Muscle layer of duodenum (tissue), 2 donors: ENCODE measurements at regions not wholly inside any gene's neighbourhood (a gene's known extent, or its start where the extent isn't known, plus 50 kb on each side); places are given as distances from the start of the nearest gene placed in this dataset.

Experiments used
- H3K27ac ChIP-seq: one replicate; pipeline ENCODE4 v1.7.0; 2013; ENCODE audit warnings: mild to moderate bottlenecking, low read length
- H3K27me3 ChIP-seq: one replicate; pipeline ENCODE4 v1.7.0; 2013; ENCODE audit warnings: low read depth, mild to moderate bottlenecking, control low read depth, low read length
- H3K36me3 ChIP-seq, 2 donors: one replicate each; pipeline ENCODE4 v1.7.0; 2013; ENCODE audit warnings: low read length in 2 of 2, control low read depth in 1 of 2, mild to moderate bottlenecking in 1 of 2; ENCODE audit not compliant: insufficient read depth in 2 of 2, control insufficient read depth in 1 of 2
- H3K4me1 ChIP-seq, 2 donors: one replicate each; pipeline ENCODE4 v1.7.0; 2013; ENCODE audit warnings: low read length in 2 of 2, mild to moderate bottlenecking in 2 of 2, control low read depth in 1 of 2, moderate library complexity in 1 of 2; ENCODE audit not compliant: insufficient read depth in 2 of 2, control insufficient read depth in 1 of 2
- H3K4me3 ChIP-seq, 2 donors: one replicate each; pipeline ENCODE4 v1.7.0; 2013; ENCODE audit warnings: low read length in 2 of 2, low read depth in 1 of 2, mild to moderate bottlenecking in 1 of 2
- H3K9me3 ChIP-seq, 2 donors: one replicate each; pipeline ENCODE4 v1.7.0; 2013; ENCODE audit warnings: low read length in 2 of 2, control low read depth in 1 of 2, mild to moderate bottlenecking in 1 of 2; ENCODE audit not compliant: control insufficient read depth in 1 of 2
- donor health status: healthy.

DNA sequence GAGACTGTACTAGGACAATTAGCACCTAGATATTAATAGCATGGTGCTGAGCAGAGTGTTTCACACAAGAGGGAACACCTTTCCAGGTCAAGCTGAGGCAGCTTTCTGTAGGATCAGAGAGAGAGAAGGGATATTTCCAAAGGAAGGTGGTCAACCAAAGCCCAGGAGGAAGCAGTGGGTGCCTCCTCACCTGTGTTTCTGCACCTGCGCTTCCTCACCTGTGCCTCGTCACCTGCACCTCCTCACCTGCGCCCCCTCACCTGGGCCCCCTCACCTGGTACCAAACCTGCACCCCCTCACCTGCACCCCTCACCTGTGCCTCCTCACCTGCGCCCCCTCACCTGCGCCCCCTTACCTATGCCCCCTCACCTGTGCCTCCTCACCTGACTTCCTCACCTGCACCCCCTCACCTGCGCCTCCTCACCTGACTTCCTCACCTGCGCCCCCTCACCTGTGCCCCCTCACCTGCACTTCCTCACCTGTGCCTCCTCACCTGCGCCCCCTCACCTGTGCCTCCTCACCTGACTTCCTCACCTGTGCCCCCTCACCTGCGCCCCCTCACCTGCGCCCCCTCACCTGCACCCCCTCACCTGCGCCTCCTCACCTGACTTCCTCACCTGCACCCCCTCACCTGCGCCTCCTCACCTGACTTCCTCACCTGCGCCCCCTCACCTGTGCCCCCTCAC, 67.9 kb downstream of the TTLL2 start:
- H3K4me3 ChIP-seq = no peak overlapping the region

DNA sequence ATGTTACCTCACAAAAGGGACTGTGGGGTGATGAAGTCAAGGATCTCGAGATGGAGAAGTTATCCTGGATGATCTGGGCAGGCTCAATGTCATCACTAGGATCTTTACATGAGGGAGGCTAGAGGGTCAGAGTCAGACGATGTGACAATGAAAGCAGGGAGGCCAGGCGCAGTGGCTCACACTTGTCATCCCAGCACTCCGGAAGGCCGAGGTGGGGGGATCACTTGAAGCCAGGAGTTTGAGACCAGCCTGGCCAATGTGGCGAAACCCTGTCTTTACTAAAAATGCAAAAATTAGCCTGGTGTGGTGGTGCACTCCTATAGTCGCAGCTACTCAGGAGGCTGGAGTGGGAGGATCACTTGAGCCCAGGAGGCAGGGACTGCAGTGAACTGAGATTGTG, 68.8 kb downstream of the TTLL2 start:
- H3K4me1 ChIP-seq = peaks cover 0 to 5% of the 10 kb centered on the region in 2 donors
- H3K4me3 ChIP-seq = no peak overlapping the region
- no peaks in the 10 kb centered on the region for H3K9me3 ChIP-seq
- no peak overlapping the region for H3K27ac ChIP-seq
- no peaks in the 10 kb centered on the region for H3K27me3 ChIP-seq
- H3K36me3 ChIP-seq = no peaks in the 10 kb centered on the region

More for the DNA sequence above, 67.9 kb downstream of the TTLL2 start:
- Histone ChIP-seq H3K27me3 (no peaks in the 10 kb centered on the region), H3K27ac (no peak overlapping the region), H3K9me3 (no peaks in the 10 kb centered on the region), H3K36me3 (no peaks in the 10 kb centered on the region), H3K4me1 (peaks cover 0 to 5% of the 10 kb centered on the region in 2 donors)

DNA sequence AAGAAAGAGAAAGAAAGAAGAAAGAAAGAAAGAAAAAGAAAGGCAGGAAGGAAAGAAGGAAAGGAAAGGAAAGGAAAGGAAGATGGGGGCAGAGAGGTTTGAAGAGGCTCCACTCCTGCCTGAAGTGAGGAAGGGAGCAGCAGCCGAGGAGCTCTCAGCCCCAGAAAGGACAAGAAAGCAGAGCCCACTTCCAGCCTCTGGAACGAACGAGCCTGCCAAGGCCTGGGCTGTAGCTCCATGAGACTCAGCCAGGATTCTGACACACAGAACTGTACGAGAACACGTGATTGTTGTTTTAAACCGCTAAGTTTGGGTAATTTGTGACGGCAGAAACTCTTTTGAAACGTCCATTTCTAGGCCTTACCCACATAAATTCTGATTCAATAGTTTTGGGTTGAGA, 69.5 kb downstream of the TTLL2 start:
- Histone ChIP-seq H3K4me1 (peaks cover 0 to 5% of the 10 kb centered on the region in 2 donors), H3K36me3 (no peaks in the 10 kb centered on the region), H3K4me3 (no peak overlapping the region), H3K9me3 (no peaks in the 10 kb centered on the region), H3K27ac (no peak overlapping the region), H3K27me3 (no peaks in the 10 kb centered on the region)

DNA sequence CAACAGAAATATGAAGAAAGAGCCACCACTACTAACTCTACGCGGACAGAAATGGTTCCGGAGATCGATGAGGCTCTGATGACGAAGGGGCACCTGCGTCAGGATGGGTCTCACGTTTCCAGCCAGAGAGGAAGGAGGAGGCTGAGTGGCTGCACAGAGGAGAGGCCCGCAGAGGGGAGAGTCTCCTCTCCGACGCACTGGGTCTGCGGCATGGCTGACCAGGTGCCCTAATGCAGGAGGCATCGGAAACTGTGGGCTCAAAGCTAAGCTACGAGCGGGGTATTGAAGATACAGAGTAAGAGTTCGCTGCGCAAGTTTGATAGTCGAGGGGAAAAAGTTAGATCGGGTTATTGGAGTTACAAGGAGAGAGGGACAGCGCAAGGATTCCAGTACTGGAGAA, 69.9 kb downstream of the TTLL2 start:
- Histone ChIP-seq H3K27ac (no peak overlapping the region), H3K4me1 (peaks cover 0 to 5% of the 10 kb centered on the region in 2 donors), H3K9me3 (no peaks in the 10 kb centered on the region), H3K4me3 (no peak overlapping the region), H3K27me3 (no peaks in the 10 kb centered on the region), H3K36me3 (no peaks in the 10 kb centered on the region)

DNA sequence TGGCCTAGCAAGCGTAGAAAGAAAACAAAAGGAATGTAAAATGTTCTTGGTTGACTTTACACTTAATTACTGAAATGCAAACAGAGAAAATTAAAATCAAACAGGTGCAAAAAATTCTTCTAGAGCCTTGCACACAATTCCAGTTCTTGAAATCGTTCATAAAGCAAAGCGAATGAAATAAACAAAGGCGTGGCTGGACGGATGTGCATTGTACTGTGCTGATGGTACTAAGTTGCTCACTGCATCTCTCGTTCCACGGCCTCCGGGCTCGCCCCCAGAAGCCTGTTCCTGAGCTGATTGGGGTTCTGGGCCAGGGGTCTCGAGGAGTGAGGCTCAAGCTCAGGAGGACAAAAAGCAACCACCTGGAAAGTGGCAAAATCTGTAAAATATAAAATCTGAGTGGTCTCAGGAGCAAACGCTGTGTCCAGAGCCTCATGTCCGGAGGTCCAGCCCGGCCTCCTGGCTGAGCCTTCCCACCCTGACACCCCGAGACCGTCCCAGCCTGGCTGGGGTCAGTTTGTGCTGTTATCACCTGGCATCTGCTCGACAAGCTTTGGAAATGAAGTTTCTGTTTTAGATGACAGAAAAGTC, 71.3 kb downstream of the TTLL2 start:
- H3K4me1 ChIP-seq = peaks cover 0 to 5% of the 10 kb centered on the region in 2 donors
- no peaks in the 10 kb centered on the region for H3K9me3 ChIP-seq
- H3K4me3 ChIP-seq = no peak overlapping the region
- H3K27ac ChIP-seq = no peak overlapping the region
- no peaks in the 10 kb centered on the region for H3K27me3 ChIP-seq
- no peaks in the 10 kb centered on the region for H3K36me3 ChIP-seq

DNA sequence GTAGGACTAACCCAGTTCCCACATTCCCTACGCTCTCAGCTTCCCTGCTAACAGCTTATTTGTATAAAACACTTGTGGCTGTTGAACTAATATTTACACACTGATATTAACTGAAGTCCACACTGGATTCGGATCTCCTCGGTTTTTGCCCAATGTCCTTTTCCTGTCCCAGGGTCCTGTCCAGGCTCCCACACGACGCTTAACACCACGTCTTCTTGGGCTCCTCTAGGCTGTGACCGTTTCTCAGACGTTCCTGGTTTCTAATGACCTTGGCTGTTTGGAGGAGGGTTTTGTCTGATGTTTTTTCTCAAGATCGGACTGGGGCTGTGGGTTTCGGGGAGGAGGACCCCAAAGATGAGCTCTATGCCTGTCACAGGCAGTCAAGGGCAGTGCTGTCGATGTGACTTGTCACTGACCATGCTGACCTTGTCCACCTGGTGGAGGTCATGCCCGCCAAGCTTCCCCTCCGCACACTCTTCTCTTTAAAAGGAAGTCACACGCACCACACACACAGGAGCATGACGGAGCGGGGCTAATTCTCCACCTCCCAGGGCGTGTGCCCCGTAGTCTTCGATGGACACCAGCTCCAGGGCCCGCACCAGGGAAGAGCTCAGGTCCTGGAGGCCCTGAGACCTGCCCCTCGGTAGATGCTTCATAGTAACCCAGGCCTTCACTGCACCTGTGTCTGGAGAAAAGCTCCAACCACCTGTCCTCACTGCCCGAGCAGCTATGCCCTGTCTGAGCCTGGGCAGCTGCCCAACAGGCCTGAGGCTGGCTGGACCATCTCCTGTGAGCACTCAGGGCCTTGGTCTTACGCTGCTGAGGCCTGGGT, 72.0 kb downstream of the TTLL2 start:
- Histone ChIP-seq H3K27ac (no peak overlapping the region), H3K9me3 (no peaks in the 10 kb centered on the region)

DNA sequence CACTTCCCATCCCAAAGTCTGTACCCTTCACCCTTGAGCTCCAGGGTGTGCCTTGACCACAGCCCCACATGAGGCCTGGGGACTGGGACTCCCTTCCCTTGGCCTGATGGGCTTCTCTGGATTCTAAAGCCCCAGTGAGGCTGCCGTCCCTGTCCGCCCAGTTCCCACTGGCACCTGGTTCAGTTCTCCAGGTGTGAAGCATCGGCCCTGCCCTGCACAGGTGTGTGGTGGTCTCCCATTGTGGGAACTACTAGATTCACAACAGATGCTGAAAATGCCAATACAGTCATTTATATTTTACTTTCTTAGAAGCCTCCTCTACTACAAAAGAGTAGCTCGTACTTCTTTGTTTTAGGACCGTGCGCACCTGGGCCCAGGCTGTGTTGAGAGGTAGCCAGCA, 72.8 kb downstream of the TTLL2 start:
- Histone ChIP-seq H3K27ac (no peak overlapping the region), H3K36me3 (no peaks in the 10 kb centered on the region), H3K4me3 (no peak overlapping the region), H3K4me1 (peaks cover 0 to 5% of the 10 kb centered on the region in 2 donors), H3K9me3 (no peaks in the 10 kb centered on the region), H3K27me3 (no peaks in the 10 kb centered on the region)

More for the DNA sequence above, 72.0 kb downstream of the TTLL2 start:
- Histone ChIP-seq H3K4me3 (no peak overlapping the region), H3K36me3 (no peaks in the 10 kb centered on the region), H3K27me3 (no peaks in the 10 kb centered on the region), H3K4me1 (peaks cover 0 to 5% of the 10 kb centered on the region in 2 donors)

DNA sequence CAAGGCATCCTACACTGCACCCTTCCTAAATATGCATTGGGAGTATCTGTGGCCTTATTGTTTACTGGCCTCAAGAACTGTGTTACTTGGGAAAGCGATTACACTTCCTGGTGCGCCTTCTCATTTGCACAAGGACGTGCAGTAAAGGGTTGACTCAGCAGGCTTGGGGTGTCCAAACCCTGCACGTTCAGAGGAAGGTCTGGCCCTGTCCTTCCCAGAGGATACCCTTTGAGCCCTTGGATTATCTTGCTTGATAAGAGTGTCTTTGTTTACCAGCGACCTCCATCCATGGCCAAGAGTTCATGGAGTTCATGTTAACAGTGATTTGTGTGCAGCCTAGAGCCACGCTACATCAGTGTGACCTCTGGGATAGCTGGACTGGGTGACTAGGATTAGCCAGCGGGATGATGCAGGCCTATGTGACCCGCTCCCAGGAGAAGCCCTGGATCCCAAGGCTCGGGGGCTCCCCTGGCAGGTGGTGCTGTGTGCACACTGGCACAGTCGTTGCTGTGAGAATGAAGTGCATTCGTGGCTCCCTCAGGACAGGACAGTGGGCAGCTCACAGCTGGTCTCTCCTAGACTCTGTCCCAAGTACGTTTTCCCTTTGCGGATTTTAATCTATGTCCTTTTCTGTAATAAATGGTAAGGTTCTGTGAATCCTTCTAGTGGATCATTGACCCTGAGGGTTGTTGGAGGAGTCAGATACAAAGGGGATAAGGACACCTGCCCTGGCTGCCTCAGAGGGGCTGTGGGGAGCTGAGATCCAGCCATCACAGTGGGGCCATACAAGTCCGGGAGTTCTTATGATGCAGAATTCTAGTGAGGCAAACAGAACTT, 73.5 kb downstream of the TTLL2 start:
- H3K27ac ChIP-seq = no peak overlapping the region
- H3K9me3 ChIP-seq = no peaks in the 10 kb centered on the region
- no peak overlapping the region for H3K4me3 ChIP-seq
- H3K36me3 ChIP-seq = no peaks in the 10 kb centered on the region
- peaks cover 0 to 5% of the 10 kb centered on the region in 2 donors for H3K4me1 ChIP-seq
- no peaks in the 10 kb centered on the region for H3K27me3 ChIP-seq

DNA sequence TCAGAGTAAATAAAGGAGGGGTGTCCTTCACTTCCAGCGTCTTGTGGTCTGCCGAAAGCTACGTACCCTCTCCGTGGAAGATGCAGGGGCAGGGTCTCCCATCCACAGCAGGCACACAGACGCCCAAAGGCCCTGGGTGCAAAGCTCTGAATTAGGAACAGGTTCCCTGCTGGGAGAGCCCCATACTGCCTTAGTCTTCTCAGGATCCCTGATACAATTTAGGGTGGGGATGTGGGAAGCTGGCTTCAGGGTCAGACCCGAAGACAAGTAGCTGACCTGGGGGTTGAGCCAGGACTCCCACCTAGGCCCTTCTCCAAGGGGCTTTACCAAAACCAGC, 74.1 kb downstream of the TTLL2 start:
- Histone ChIP-seq H3K4me1 (peaks cover 0 to 5% of the 10 kb centered on the region in 2 donors), H3K27me3 (no peaks in the 10 kb centered on the region), H3K27ac (no peak overlapping the region), H3K9me3 (no peaks in the 10 kb centered on the region), H3K36me3 (no peaks in the 10 kb centered on the region), H3K4me3 (no peak overlapping the region)

DNA sequence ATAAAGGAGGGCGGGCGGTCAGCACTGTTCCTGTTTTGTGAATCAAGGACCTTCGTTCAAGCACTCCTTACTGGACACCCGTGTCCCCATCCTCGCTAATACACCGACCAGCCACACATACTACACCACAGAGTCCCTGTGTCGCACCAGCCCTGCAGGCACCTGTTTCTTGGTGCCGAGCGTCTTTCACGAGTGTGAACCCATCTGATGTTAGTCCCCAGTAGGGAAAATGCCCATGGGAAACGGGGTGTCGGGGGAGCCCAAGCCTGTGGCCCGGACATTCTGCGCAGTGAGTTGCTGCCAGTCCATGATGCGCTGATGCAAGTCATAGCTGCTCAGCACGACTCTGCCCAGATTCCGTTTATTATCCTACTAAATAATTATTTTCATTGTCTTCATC, 74.7 kb downstream of the TTLL2 start:
- no peaks in the 10 kb centered on the region for H3K9me3 ChIP-seq
- H3K27me3 ChIP-seq = no peaks in the 10 kb centered on the region
- no peaks in the 10 kb centered on the region for H3K36me3 ChIP-seq
- no peak overlapping the region for H3K27ac ChIP-seq
- no peak overlapping the region for H3K4me3 ChIP-seq
- H3K4me1 ChIP-seq = no peaks in the 10 kb centered on the region
